ENCODE measurements at regions not wholly inside any gene's neighbourhood (a gene's known extent, or its start where the extent isn't known, plus 50 kb on each side); places are given as distances from the start of the nearest gene placed in this dataset.

GRCh38 chrX:44643723-44644122 is 101.1 kb upstream of the FUNDC1 start:
- TF ChIP-seq CTCF (conservative IDR thresholded peaks at IDR 0.05 in 1 of 2, IDR thresholded peaks at IDR 0.05 in 1 of 2; ENCODE audit: low read depth in 1 of 2, low read length in 2 of 2) (no peak), EZH2 (IDR thresholded peaks at IDR 0.05; ENCODE audit: low read length, missing control alignments) (no peak)

All from fibroblast of lung (primary cell).